RPMI8226 (cell line): ENCODE measurements at regions not wholly inside any gene's neighbourhood (a gene's known extent, or its start where the extent isn't known, plus 50 kb on each side); places are given as distances from the start of the nearest gene placed in this dataset.

ENCODE experiments used
- DNase-seq: peaks from one replicate; pipeline ENCODE4 v3.0.0-alpha.2; 2015

GRCh38 chr6:133698272-133698671 lies 190.6 kb upstream of the TCF21 start:
- no peak for DNase-seq

GRCh38 chr6:133699741-133700385 lies 189.1 kb upstream of the TCF21 start:
- no peak for DNase-seq

GRCh38 chr6:133701633-133702331 lies 187.1 kb upstream of the TCF21 start:
- no peak for DNase-seq

- DNase-seq, result no peak
Measured at GRCh38 chr6:133704371-133704770, 184.5 kb upstream of the TCF21 start.

- DNase-seq, result no peak
Measured at GRCh38 chr6:133705066-133705465, 183.8 kb upstream of the TCF21 start.

GRCh38 chr6:133705731-133706130 lies 183.2 kb upstream of the TCF21 start:
- DNase-seq, result no peak

GRCh38 chr6:133707456-133707855 lies 181.5 kb upstream of the TCF21 start:
- DNase-seq, result no peak

- DNase-seq, result no peak
Measured at GRCh38 chr6:133710826-133711225, 178.1 kb upstream of the TCF21 start.

GRCh38 chr6:133715270-133715669 lies 173.6 kb upstream of the TCF21 start:
- no peak for DNase-seq

- no peak for DNase-seq
Measured at GRCh38 chr6:133724726-133725125, 164.2 kb upstream of the TCF21 start.

- DNase-seq, result no peak
Measured at GRCh38 chr6:133726188-133726587, 162.7 kb upstream of the TCF21 start.

- no peak for DNase-seq
Measured at GRCh38 chr6:133730881-133731280, 158.0 kb upstream of the TCF21 start.

- no peak for DNase-seq
Measured at GRCh38 chr6:133740218-133740617, 148.7 kb upstream of the TCF21 start.

- no peak for DNase-seq
Measured at GRCh38 chr6:133740816-133741215, 148.1 kb upstream of the TCF21 start.

- no peak for DNase-seq
Measured at GRCh38 chr6:133741375-133741861, 147.5 kb upstream of the TCF21 start.

GRCh38 chr6:133743621-133744020 lies 145.3 kb upstream of the TCF21 start:
- DNase-seq, result no peak

GRCh38 chr6:133746417-133746770 lies 142.5 kb upstream of the TCF21 start:
- DNase-seq, result no peak

GRCh38 chr6:133748628-133749027 lies 140.3 kb upstream of the TCF21 start:
- DNase-seq, result no peak

GRCh38 chr6:133749427-133749826 lies 139.5 kb upstream of the TCF21 start:
- DNase-seq, result no peak

- DNase-seq, result no peak
Measured at GRCh38 chr6:133752129-133752528, 136.8 kb upstream of the TCF21 start.

GRCh38 chr6:133753756-133754155 lies 135.2 kb upstream of the TCF21 start:
- DNase-seq, result no peak

- DNase-seq, result no peak
Measured at GRCh38 chr6:133754298-133754697, 134.6 kb upstream of the TCF21 start.

- DNase-seq, result no peak
Measured at GRCh38 chr6:133756078-133756695, 132.7 kb upstream of the TCF21 start.

GRCh38 chr6:133757335-133757734 lies 131.6 kb upstream of the TCF21 start:
- no peak for DNase-seq
